Breast epithelium (tissue), 3 donors: ENCODE measurements at regions not wholly inside any gene's neighbourhood (a gene's known extent, or its start where the extent isn't known, plus 50 kb on each side); places are given as distances from the start of the nearest gene placed in this dataset.

Experiments
- CTCF ChIP-seq, 3 donors: fragments of 450-650 bp; IDR thresholded peaks; one replicate each; pipeline ENCODE4 v1.5.1; 2016 to 2017; ENCODE audit warnings: antibody characterized with exemption in 3 of 3, mild to moderate bottlenecking in 3 of 3, moderate library complexity in 3 of 3
- POLR2AphosphoS5 ChIP-seq, 3 donors: sonication (generic); formaldehyde crosslinking; IDR thresholded peaks; one replicate each; pipeline ENCODE4 v1.6.1; 2017; ENCODE audit warnings: antibody characterized with exemption in 3 of 3

GRCh38 chr3:162391301-162391700 is 894.7 kb downstream of the OTOL1 start:
- TF ChIP-seq CTCF (IDR thresholded peaks at IDR 0.05) (no peak), POLR2AphosphoS5 (IDR thresholded peaks at IDR 0.05) (no peak)
